SIG-M5 treated with dmso at 0.1 percent for 504 hours (cell line): ENCODE measurements at regions not wholly inside any gene's neighbourhood (a gene's known extent, or its start where the extent isn't known, plus 50 kb on each side); places are given as distances from the start of the nearest gene placed in this dataset.

Experiments used
- DNase-seq: peaks from one replicate; lab custom pipeline; 2025; ENCODE audit not compliant: unreplicated experiment; lab: John Stamatoyannopoulos, UW

DNA sequence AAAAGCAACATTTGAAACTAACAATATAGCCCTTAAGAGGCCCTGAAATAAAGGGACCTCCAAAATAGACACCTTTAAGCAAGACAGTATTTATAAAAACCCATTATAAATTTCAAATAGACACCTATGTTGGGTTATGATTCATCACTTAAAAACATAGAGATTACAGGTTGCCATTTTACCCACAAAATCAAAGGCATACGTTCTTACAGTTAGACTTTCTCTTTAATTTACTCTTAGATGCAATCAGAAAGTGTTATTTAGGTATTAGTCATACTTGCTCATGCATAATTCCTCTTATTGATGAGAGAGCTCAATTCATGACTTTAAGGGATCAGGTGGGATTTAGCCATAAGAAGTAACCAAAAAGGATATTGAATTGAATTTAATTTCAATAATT lies 51.5 kb upstream of the TMEM200A start:
- DNase-seq, result no peak

DNA sequence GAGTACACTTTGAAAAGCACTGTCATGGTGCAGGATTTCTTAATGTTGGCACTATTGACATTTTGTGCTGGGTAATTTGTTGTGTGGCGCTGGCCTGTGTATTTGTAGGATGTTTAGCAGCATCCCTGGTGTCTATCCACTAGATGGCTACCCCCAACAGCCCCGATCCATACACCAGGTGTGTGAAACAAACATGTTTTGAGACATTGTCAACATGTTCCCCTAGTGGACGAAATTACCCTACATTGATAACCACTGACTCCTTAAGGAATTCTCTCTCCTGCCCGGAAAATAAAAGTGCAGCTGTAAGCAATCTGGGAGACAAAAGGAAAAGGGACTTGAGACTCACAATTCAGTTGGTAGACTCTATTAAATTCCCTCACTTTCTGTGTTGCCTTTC lies 52.6 kb upstream of the TMEM200A start:
- DNase-seq, result no peak

DNA sequence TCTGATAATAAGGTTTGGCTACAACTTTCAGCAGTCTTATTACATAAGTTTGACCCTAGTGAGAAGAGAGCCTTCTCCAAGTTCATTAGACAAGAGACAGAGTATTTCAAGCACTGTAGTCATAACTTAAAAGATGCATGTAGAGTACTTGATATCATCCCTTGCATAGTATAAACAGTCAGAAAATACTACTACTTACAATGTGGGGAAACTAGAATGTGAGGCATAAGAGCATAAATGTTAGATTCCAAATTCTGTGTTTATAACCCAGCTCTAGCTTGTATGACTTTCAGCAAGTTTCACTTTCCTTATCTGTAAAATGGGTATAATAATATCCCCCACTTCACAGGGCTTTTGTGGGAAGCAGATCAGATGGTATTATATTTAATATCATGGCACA lies 56.8 kb upstream of the TMEM200A start:
- no peak for DNase-seq

DNA sequence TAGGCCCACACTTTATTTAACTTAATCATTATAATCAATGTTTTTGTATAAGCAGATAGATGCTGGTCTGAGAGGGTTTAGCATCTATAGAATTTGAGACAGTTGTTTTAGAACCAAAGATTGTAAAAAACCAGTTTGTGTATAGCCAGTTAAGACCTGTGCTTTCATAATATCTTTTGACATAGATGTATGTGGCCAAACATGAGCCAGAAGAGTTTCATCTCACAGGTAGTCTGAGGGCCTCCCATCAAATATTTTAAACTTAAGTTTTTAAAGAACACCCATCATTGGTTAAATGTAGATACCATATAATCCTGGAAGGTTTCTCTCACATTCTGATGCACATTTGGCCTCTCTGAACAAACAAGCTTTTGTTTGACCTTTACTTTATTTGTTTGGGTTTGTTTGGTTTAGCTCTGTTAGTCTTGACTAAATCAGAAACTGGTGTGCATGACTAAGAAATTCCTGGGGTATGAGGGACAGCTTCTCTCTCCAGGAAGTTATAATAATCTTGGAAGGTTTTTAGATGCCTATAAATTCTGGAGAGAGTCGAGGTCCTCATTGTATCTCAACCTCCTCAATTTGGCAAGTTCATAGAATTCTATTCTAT lies 58.0 kb upstream of the TMEM200A start:
- peak; percentile 27 for DNase-seq

DNA sequence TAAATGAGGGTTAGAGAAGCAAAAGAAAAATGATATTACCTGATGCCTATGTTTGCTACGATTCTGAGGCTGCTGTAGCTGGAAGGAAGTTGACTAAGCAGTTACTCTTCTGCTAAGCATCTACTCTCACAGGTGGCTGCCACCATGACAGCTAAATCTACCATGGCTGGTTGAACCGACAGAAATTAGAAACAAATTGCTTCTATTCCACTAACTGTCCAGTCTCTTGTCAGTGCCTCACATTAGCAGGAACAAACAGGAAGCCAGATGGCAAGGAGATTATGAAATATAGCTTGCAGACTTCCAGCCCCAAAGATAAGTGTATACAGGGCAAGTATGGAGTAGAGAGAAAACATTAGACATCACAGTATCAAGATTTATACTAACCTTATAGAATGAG lies 59.4 kb upstream of the TMEM200A start:
- DNase-seq, result no peak

DNA sequence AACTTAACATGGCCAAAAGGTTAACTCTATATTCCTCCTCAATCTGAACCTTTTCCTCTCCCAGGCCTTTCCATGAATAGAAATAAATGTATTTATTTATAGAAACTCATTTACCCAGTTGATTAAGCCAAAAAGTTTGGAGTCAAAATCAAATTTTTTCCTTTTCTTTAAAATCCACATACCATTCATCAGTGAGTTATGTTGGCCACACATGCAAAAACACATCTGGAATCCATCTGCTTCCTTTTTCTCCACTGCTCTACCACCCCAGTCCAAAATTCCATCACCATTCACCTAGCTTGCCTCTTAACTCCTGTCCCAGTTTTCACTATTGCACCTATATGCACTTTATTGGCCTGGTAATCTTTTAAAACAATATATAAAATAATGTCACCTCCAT lies 62.4 kb upstream of the TMEM200A start:
- DNase-seq, result no peak

DNA sequence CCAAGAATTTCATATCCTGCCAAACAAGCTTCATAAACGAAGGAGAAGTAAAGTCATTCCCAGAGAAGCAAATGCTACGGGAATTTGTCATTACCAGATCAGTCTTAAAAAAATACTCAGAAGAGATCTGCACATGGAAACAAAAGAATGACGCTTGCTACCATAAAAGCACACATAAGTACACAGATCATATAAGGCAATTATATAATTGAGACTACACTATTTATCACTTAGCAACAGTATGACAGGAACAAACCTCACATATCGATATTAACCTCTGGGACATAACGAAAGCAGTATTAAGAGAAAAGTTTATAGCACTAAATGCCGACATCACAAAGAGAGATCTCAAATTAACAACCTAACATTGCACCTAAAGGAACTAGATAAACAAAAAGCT lies 67.6 kb upstream of the TMEM200A start:
- DNase-seq, result no peak

DNA sequence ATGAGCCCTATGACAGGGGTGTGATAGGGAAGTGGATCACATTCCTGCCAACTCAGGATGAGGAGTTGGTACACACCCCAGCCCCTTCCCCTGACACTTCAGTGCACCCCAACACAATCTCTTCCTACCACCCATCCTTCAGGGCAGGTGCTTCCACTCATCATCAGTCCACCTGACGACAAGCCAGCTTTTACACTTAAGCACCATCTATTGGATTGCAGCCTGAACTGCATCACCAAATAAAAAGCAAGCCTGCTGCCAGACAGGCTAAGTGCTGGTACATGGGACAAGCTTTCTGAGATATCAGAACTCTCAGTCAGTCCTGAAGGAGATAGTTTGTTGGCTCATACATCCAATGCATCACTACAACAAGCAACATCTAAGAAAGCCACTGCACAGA lies 69.0 kb upstream of the TMEM200A start:
- DNase-seq, result no peak

DNA sequence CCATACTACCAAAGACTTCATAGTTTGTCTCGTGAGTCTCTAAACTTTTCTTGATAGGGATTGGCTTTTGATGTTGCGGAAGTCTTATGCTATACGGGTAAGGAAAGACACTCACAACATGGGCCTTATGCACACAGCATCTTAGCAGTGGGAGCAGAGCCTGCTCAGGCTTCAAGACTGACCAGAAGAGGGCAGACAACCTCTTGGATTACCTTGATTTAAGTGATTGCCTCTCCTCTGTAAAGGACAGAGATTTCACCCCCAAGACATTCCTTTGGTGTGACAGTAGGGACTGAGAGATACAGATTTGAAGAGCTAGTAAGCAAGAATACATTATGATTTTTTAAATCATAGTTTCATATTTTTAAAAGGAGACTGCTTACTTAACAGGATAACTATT lies 71.0 kb upstream of the SAMD3 start:
- DNase-seq, result peak; percentile 38

DNA sequence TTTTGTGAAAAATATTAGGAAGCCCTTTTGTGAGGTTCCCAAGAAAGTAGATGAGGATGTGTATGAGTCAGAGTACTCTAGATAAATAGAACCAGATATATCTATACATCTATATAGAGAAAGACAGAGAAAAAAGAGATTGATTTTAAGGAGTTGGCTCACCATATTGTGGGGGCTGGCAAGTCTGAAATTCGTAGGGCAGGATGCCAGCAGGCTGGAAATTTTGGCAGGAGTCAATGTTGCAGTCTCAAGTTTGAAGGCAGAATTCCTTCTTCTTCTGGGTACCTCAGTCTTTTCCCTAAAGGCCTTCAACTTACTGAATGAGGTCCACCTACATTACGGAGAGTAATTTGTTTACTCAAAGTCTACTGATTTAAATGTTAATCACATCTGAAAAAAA lies 65.3 kb upstream of the SAMD3 start:
- no peak for DNase-seq

DNA sequence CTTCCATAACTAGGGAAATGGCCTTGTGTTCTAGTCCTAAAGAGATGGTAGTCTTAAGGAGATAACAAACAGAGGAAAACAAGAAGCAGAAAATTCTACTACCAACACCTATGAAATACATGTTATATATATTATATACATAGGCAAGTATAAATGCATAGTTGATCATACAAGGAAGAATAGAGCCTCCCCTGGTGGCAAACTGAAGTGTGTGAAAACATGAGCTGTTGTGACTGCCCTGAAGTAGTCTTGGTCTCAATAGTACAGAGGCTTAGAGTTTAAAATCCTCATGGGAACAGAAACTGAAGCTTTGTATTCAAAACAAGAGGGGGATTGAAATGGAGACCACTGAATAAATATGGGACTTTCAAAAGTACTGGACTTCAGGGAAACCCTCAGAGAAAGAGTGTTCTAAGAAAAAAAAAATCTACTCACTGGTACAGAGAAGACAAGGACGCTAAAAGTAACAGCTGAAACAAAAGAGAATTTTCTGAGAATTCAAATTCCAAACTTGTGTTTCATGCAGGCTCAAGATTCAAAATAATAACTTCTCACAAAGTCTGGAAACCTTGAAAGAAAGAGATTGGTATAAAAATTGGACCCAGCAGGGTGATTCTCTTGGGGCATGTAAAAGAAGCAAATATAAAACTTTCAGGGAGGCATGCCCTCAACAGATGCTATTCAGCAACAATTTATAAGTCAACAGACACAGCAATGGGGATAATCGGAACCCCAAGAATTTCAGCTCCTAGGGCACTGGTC lies 59.7 kb upstream of the SAMD3 start:
- peak; percentile 18 for DNase-seq

DNA sequence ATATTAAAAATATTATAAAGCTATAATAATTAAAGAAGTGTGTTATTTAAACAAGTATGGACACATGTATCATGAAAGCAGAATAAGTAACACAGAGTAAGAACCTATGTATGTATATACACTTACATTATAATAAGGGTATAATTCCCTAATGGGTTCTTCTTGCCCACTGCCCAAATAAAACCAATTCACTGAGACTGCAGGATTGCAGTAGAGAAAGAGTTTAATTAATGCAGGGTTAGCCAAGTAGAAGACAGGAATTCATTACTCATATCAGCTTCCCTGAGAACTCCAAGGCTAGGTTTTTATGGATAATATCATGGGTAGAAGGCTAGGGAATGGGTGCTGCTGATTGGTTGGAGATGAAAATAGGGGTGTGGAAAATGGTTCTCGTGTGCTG lies 53.8 kb upstream of the SAMD3 start:
- no peak for DNase-seq

DNA sequence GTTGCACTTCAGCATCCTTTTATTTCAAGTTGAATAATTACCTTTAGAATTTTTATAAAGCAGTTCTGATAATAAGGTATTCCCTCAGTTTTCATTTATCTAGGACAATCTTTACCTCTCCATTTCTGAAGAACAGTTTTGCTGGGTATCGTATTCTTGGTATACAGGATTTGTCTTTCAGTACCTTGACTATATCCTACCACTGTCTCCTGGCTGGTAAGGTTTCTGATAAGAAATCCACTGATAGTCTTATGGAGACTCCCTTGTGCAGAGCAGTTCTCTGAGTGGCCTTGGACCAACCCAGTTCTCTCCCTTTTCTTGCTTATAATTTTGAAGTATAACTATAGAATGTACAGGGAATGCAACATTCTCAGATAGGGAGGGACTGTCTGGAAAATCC lies 51.3 kb upstream of the SAMD3 start:
- no peak for DNase-seq
